Esophagus squamous epithelium (tissue), 4 donors: ENCODE measurements at regions not wholly inside any gene's neighbourhood (a gene's known extent, or its start where the extent isn't known, plus 50 kb on each side); places are given as distances from the start of the nearest gene placed in this dataset.

Source experiments
- CTCF ChIP-seq, 6 experiments: fragments of 450-650 bp in 4 of 6; fragments of 200-600 bp in 2 of 6; sonication (generic) in 2 of 6; IDR thresholded peaks; one replicate each; pipeline ENCODE4 v1.5.1; 2016 to 2019; ENCODE audit warnings: antibody characterized with exemption in 6 of 6, mild to moderate bottlenecking in 4 of 6, moderate library complexity in 4 of 6
- POLR2A ChIP-seq, 4 donors: fragments of 450-650 bp; IDR thresholded peaks; one replicate each; pipeline ENCODE4 v1.6.1; 2017; ENCODE audit warnings: antibody characterized with exemption in 4 of 4, mild to moderate bottlenecking in 4 of 4, moderate library complexity in 3 of 4

DNA sequence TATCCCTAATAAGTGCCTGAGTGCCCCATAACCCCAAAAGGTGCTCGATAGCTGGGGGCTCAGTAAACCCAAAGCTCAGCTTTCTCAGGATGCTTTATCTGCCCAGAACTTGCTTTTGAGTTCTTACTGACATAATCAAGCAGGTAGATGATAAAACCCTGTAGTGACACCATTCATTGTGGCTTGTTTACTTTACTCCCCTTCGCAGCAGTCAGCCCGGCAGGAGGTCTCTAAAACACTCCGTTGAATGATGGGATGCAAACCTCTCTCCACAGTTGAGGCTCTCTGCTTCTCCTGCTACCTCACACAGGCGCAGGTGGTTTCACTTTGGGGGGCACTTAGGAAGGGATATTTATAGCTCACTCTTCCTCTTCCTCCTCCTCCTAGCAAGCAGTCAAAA lies 349.4 kb downstream of the HLX start:
- TF ChIP-seq CTCF (IDR thresholded peaks at IDR 0.05) = no peak
- no peak for TF ChIP-seq POLR2A (IDR thresholded peaks at IDR 0.05)
